Lower lobe of right lung (tissue), 2 donors: ENCODE measurements at regions not wholly inside any gene's neighbourhood (a gene's known extent, or its start where the extent isn't known, plus 50 kb on each side); places are given as distances from the start of the nearest gene placed in this dataset.
"Not testable (repeated sequence)": the region's sequence is repeated elsewhere in the genome, so short reads cannot be mapped to it uniquely, and the experiment has no call there.

Experiments used
- ATAC-seq, 2 donors: fragments of 200-7000 bp; cut with Tn5 transposase; one replicate each; pipeline ENCODE4 v1.9.1; 2020 to 2022; ENCODE audit warnings: mild to moderate bottlenecking in 2 of 2, moderate library complexity in 2 of 2
- DNase-seq: peaks from one replicate; pipeline ENCODE4 v3.0.0-alpha.2; 2020
- H3K27ac ChIP-seq: fragments of 200-600 bp; one replicate; pipeline ENCODE4 v1.8.0; 2022
- H3K27me3 ChIP-seq: fragments of 200-600 bp; one replicate; pipeline ENCODE4 v1.8.0; 2022; ENCODE audit warnings: low read depth
- H3K36me3 ChIP-seq: fragments of 200-600 bp; one replicate; pipeline ENCODE4 v1.8.0; 2022; ENCODE audit warnings: mild to moderate bottlenecking
- H3K4me1 ChIP-seq: fragments of 200-600 bp; one replicate; pipeline ENCODE4 v1.8.0; 2022
- H3K4me3 ChIP-seq: fragments of 200-600 bp; one replicate; pipeline ENCODE4 v1.8.0; 2022; ENCODE audit warnings: mild to moderate bottlenecking
- H3K9me3 ChIP-seq: fragments of 200-600 bp; one replicate; pipeline ENCODE4 v1.8.0; 2022
- intact Hi-C: fragments of 100-400 bp; cut with DNase I; formaldehyde crosslinking; loops from one replicate; pipeline ENCODE4 v1.11.0; 2022
- TF ChIP-seq, protein P1 (sequence below): fragments of 200-600 bp; IDR thresholded peaks from one replicate; pipeline ENCODE4 v1.8.0; 2022; ENCODE audit warnings: antibody characterized with exemption, mild to moderate bottlenecking
- donor health status: DM: no; HTN: yes; CAD: no; lungs with severe emphysema.

DNA sequence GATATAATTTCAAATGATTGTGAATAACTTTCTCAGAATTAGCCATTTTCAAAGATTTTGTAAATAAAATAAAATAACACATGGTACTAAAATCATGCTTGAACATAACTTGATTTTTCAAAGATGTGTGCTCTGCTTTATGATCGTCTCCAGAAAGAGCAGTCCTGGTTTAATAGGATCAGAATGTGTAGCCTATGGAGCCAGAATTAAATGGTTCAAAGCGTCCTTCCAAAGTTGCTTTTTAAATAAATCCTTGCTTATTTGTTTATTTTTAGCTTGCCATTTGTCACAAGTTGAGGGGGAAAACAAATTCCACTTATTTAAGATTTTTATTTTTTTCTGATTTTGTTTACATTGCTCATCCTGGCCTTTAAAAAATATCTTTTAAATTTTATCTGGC, 123.7 kb upstream of the SPRED1 start:
- peak overlapping the region; percentile 77 for H3K27ac ChIP-seq
- DNase-seq = no peak

DNA sequence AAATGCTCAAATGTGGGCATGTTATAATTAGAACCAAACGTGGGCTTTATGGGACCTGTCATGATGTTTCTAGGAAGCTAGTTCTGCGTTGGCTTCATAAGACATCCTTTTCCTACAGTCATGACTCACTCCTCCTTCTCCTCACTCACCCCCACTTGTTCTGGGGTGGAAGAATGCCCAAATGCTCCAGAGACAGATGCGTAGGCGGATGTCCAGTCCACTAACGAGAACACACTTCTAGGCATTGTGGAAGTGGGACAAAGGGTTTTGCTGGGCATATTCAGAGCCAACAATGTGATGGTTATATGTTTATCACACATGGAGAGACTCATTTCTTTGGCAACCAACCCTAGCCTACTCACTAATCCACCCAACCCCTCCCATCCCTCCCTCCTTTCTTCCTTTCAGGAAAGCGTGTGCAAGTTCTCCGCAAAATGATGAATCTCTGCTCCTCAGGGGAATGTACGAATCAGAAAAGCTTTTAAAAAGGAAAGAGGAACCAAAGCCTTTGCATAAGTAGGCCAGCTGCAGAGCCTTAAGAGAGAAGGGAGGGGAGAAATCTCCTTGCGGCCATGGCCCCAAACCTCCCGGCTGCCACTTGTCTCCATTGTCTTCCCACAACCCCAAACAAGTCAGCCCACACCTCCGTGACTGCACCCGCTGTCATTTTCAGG, 123.0 kb upstream of the SPRED1 start:
- H3K4me3 ChIP-seq = peak overlapping the region; percentile 22

More for the DNA sequence above, 123.7 kb upstream of the SPRED1 start:
- H3K9me3 ChIP-seq = no peaks in the 10 kb centered on the region
- H3K36me3 ChIP-seq = no peaks in the 10 kb centered on the region
- TF ChIP-seq, protein P1, sequence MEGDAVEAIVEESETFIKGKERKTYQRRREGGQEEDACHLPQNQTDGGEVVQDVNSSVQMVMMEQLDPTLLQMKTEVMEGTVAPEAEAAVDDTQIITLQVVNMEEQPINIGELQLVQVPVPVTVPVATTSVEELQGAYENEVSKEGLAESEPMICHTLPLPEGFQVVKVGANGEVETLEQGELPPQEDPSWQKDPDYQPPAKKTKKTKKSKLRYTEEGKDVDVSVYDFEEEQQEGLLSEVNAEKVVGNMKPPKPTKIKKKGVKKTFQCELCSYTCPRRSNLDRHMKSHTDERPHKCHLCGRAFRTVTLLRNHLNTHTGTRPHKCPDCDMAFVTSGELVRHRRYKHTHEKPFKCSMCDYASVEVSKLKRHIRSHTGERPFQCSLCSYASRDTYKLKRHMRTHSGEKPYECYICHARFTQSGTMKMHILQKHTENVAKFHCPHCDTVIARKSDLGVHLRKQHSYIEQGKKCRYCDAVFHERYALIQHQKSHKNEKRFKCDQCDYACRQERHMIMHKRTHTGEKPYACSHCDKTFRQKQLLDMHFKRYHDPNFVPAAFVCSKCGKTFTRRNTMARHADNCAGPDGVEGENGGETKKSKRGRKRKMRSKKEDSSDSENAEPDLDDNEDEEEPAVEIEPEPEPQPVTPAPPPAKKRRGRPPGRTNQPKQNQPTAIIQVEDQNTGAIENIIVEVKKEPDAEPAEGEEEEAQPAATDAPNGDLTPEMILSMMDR = no peak
- H3K4me1 ChIP-seq = peaks cover 34% of the 10 kb centered on the region
- intact Hi-C loops = loop anchor here (10.0 kb wide), 1 partner anchor 136 kb away; no protein-coding TSS in a partner anchor
- H3K27me3 ChIP-seq = no peaks in the 10 kb centered on the region
- H3K4me3 ChIP-seq = no peak overlapping the region
- ATAC-seq = no peak

DNA sequence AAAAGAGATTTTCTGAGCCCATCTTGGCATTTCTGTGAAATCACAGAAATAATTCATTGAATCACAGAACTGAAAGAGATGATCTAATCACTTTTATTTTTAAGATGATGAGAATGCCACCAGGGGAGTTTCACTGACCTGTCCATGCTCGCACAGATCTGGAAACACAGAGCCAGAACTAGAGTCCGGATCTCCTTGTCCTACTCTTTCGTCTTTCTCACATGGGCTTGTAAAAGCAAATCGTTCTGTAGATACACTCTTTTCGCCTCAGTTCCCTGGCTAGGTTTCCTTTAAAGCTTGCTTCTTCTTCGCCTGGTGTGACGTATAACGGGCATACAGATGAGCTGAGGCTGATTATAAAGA, 122.5 kb upstream of the SPRED1 start:
- peak; percentile 1 to 9 for ATAC-seq
- intact Hi-C loops = no loop called here

More for the DNA sequence above, 123.0 kb upstream of the SPRED1 start:
- DNase-seq = peak; percentile 67
- Histone ChIP-seq H3K4me1 (peaks cover 34% of the 10 kb centered on the region), H3K36me3 (no peaks in the 10 kb centered on the region), H3K27ac (peak overlapping the region; percentile 77), H3K9me3 (no peaks in the 10 kb centered on the region), H3K27me3 (no peaks in the 10 kb centered on the region)
- TF ChIP-seq, protein P1 = no peak
- peak; percentile 76 to 84 for ATAC-seq
- intact Hi-C loops = loop anchor here (10.0 kb wide), 1 partner anchor 135 kb away; no protein-coding TSS in a partner anchor

DNA sequence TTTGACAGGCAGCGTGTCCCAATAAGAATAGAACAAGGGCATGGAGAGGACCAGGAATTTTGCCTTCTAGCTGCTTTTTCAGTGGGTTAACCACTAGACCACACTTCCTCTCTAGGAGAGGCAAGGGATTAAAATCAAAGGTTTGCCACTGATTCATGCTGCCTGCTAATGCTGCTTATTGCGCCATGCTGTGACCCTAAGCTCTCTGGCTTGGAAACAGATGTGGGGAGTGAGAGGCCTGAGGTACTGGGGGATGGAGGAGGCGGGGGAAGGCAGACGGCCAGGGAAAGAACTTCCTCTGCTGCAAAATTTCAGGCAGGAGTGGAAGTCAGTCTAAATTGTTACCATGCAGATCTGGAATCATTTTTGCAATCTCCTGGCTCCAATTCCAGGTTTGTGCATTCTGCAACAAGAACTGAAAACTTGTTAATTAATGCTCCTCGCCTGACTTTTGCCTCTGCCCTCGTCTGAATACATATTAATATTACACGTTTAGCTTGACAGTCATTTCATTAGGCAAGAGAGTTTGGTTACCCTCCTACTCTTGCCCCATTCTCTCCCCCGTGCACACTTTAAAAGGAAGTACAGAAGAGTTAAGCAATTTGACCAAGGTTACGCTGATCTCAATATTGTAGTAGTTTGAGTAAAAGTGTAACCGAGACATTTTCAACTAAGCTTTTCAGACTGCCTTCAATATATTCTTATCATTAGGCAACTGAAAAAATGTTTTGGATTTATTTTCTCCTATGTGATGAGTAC, 121.7 kb upstream of the SPRED1 start:
- intact Hi-C loops = no loop called here
- Histone ChIP-seq H3K27ac (peak overlapping the region; percentile 77), H3K27me3 (no peaks in the 10 kb centered on the region), H3K4me1 (peaks cover 34% of the 10 kb centered on the region), H3K9me3 (no peaks in the 10 kb centered on the region), H3K36me3 (no peaks in the 10 kb centered on the region), H3K4me3 (peak overlapping the region; percentile 22)
- peak; percentile 79 for DNase-seq
- TF ChIP-seq, protein P1 = no peak
- ATAC-seq = peak; percentile 78 to 86

More for the DNA sequence above, 122.5 kb upstream of the SPRED1 start:
- no peaks in the 10 kb centered on the region for H3K36me3 ChIP-seq
- no peak for DNase-seq
- H3K9me3 ChIP-seq = no peaks in the 10 kb centered on the region
- peaks cover 34% of the 10 kb centered on the region for H3K4me1 ChIP-seq
- H3K27me3 ChIP-seq = no peaks in the 10 kb centered on the region
- TF ChIP-seq, protein P1 = no peak
- H3K27ac ChIP-seq = peak overlapping the region; percentile 77
- peak overlapping the region; percentile 22 for H3K4me3 ChIP-seq

DNA sequence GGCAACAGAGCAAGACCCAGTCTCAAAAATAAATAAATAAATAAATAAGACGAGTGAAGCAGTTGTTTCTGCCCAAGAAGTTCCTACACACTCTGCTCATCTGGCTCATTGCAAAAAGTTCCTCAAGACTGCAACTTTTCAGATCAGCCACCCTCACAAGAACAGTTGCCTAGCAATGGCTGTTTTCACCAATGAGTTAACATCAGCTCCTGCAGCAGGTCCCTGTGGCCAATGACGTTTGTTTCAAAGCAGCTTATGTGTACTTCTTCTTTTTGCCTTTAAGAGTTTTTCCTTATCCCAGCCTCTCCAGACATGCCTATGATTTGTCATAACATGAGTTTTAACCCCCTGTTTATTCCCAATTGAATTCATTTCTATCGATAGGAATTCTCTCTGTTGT, 118.4 kb upstream of the SPRED1 start:
- Histone ChIP-seq H3K36me3 (no peaks in the 10 kb centered on the region), H3K27me3 (no peaks in the 10 kb centered on the region), H3K4me1 (peaks cover 16% of the 10 kb centered on the region), H3K4me3 (no peak overlapping the region), H3K9me3 (no peaks in the 10 kb centered on the region), H3K27ac (no peak overlapping the region)
- ATAC-seq (peak; percentile 25 to 46), DNase-seq (peak; percentile 52)
- TF ChIP-seq, protein P1 = no peak
- intact Hi-C loops = no loop called here

DNA sequence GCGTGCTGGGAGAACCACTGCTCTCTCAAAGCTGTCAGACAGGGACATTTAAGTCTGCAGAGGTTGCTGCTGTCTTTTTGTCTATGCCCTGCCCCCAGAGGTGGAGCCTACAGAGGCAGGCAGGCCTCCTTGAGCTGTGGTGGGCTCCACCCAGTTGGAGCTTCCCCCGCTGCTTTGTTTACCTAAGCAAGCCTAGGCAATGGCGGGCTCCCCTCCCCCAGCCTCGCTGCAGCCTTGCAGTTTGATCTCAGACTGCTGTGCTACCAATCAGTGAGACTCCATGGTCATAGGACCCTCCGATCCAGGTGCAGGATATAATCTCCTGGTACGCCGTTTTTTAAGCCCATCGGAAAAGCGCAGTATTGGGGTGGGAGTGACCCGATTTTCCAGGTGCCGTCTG, 110.4 kb upstream of the SPRED1 start:
- ATAC-seq, H3K9me3 ChIP-seq, intact Hi-C loops, H3K4me3 ChIP-seq, H3K36me3 ChIP-seq, H3K27ac ChIP-seq, H3K27me3 ChIP-seq, H3K4me1 ChIP-seq, DNase-seq: not testable (repeated sequence)
